ENCODE measurements at regions not wholly inside any gene's neighbourhood (a gene's known extent, or its start where the extent isn't known, plus 50 kb on each side); places are given as distances from the start of the nearest gene placed in this dataset.

DNA sequence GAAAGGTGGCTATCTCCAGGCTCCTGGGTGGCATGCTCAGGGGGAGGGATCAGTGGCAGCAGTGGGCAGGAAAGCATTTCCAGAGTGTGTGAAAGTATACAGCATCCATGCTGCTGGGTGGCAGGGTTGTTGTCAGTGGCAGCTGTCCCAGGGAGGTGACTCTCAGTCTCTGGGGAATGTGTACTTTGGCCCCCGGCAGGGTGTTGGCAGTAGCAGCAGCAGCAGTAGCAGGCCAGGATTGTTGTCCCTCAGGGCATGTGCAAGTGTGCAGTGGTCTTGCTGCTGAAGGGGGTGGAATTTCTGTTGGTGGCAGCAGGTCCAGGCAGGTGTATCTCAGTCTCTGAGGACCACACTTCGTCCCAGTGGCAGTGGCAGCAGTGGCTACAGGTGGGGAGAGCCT is 71.7 kb upstream of the GUCA2B start:
- peaks cover 0 to 5% (median 0%) of the 10 kb centered on the region in 5 donors for H3K4me1 ChIP-seq (ENCODE audit: control insufficient read depth in 5 of 5, insufficient read depth in 5 of 5, low read length in 5 of 5)
- H3K4me3 ChIP-seq, result no peak overlapping the region
- no peak overlapping the region for H3K9ac ChIP-seq (ENCODE audit: insufficient read depth in 1 of 2, low read length in 2 of 2)
- ATAC-seq (ENCODE audit: insufficient read depth, low FRiP score) (no peak), DNase-seq (no peak)
- TF ChIP-seq, protein P1, sequence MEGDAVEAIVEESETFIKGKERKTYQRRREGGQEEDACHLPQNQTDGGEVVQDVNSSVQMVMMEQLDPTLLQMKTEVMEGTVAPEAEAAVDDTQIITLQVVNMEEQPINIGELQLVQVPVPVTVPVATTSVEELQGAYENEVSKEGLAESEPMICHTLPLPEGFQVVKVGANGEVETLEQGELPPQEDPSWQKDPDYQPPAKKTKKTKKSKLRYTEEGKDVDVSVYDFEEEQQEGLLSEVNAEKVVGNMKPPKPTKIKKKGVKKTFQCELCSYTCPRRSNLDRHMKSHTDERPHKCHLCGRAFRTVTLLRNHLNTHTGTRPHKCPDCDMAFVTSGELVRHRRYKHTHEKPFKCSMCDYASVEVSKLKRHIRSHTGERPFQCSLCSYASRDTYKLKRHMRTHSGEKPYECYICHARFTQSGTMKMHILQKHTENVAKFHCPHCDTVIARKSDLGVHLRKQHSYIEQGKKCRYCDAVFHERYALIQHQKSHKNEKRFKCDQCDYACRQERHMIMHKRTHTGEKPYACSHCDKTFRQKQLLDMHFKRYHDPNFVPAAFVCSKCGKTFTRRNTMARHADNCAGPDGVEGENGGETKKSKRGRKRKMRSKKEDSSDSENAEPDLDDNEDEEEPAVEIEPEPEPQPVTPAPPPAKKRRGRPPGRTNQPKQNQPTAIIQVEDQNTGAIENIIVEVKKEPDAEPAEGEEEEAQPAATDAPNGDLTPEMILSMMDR (IDR thresholded peaks at IDR 0.05; ENCODE audit: control extremely low read depth, extremely low read depth), result no peak
- no peaks in the 10 kb centered on the region for H3K9me3 ChIP-seq (ENCODE audit: control insufficient read depth in 4 of 4, insufficient read depth in 3 of 4, low read length in 3 of 4)
- H3K27me3 ChIP-seq (ENCODE audit: control insufficient read depth in 3 of 3, insufficient read depth in 3 of 3, low read length in 2 of 3), result no peaks in the 10 kb centered on the region
- WGBS, 2 donors, result 74 to 76% methylated on average over 2 of the region's 2 CpGs
- no peak overlapping the region for H3K27ac ChIP-seq (ENCODE audit: low read depth in 1 of 2, low read length in 1 of 2)
- no peaks in the 10 kb centered on the region for H3K36me3 ChIP-seq (ENCODE audit: control insufficient read depth in 4 of 4, insufficient read depth in 4 of 4, low read length in 4 of 4)

DNA sequence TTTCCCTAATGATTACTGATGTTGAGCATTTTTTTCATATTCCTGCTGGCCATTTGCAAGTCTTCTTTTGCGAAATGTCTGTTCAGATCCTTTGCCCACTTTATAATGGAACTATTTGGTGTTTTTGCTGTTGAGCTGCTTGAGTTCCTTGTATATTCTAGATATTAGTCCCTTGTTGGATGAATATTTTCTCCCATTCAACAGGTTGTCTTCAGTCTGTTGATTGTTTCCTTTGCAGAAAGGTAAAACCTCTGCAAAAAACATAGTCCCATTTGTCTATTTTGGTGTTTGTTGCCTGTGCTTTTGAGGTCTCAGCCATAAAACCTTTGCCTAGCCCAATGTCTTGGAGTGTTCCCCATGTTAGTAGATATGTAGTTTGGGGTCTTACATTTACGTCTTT is 78.0 kb upstream of the GUCA2B start:
- no peak for ATAC-seq (ENCODE audit: insufficient read depth, low FRiP score)
- no peak for DNase-seq
- H3K27ac ChIP-seq (ENCODE audit: low read depth in 1 of 2, low read length in 1 of 2), result no peak overlapping the region
- WGBS, 2 donors, result 94 to 96% methylated on average over 2 of the region's 2 CpGs
- no peak overlapping the region for H3K4me3 ChIP-seq
- no peaks in the 10 kb centered on the region for H3K4me1 ChIP-seq (ENCODE audit: control insufficient read depth in 5 of 5, insufficient read depth in 5 of 5, low read length in 5 of 5)
- no peaks in the 10 kb centered on the region for H3K9me3 ChIP-seq (ENCODE audit: control insufficient read depth in 4 of 4, insufficient read depth in 3 of 4, low read length in 3 of 4)
- H3K36me3 ChIP-seq (ENCODE audit: control insufficient read depth in 4 of 4, insufficient read depth in 4 of 4, low read length in 4 of 4), result no peaks in the 10 kb centered on the region
- TF ChIP-seq, protein P1 (IDR thresholded peaks at IDR 0.05; ENCODE audit: control extremely low read depth, extremely low read depth), result no peak
- H3K9ac ChIP-seq (ENCODE audit: insufficient read depth in 1 of 2, low read length in 2 of 2), result no peak overlapping the region
- peaks cover 0 to 13% (median 0%) of the 10 kb centered on the region in 3 donors for H3K27me3 ChIP-seq (ENCODE audit: control insufficient read depth in 3 of 3, insufficient read depth in 3 of 3, low read length in 2 of 3)

DNA sequence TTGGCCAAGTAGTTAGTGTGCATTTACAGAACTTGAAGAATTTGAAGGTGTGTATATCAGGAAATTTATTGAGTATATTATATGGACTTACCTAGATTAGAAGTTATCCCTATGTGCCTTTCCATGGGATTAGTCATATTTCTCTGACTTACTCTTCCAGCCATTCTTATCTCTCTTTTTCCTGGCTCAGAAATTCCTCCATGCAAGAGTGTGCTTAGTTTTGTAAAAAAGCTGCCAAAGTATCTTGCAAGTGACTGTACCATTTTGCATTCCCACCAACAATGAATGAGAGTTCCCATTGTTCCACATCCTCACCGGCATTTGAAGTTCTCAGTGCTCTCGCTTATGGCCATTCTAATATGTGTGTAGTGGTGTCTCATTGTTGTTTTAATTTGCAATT is 82.2 kb upstream of the GUCA2B start:
- DNase-seq (no peak), ATAC-seq (ENCODE audit: insufficient read depth, low FRiP score) (no peak)
- Histone ChIP-seq H3K9ac (ENCODE audit: insufficient read depth in 1 of 2, low read length in 2 of 2) (no peak overlapping the region), H3K27me3 (ENCODE audit: control insufficient read depth in 3 of 3, insufficient read depth in 3 of 3, low read length in 2 of 3) (peaks cover 0 to 17% (median 0%) of the 10 kb centered on the region in 3 donors), H3K4me3 (no peak overlapping the region), H3K27ac (ENCODE audit: low read depth in 1 of 2, low read length in 1 of 2) (no peak overlapping the region), H3K36me3 (ENCODE audit: control insufficient read depth in 4 of 4, insufficient read depth in 4 of 4, low read length in 4 of 4) (no peaks in the 10 kb centered on the region), H3K4me1 (ENCODE audit: control insufficient read depth in 5 of 5, insufficient read depth in 5 of 5, low read length in 5 of 5) (no peaks in the 10 kb centered on the region), H3K9me3 (ENCODE audit: control insufficient read depth in 4 of 4, insufficient read depth in 3 of 4, low read length in 3 of 4) (no peaks in the 10 kb centered on the region)
- WGBS, 2 donors, result 95 to 97% methylated on average over 2 of the region's 2 CpGs
- TF ChIP-seq, protein P1 (IDR thresholded peaks at IDR 0.05; ENCODE audit: control extremely low read depth, extremely low read depth), result no peak

DNA sequence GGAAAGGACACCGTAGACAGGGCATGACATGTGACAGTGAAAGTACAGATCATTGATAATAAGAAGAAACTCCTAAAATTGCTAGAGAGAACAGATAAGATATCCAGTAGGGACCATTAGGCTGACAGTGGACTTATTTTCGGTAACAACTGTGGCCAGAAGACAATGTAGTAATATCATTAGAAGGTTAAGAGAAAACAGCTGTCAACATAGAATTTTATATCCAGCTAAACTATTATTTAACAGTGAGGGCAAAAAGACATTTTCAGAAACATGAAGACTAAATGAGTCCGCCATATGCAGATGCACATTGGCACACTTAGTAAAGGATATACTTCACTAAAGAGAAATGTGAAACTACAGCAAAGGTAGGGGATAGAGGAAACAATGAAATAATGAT is 95.4 kb upstream of the GUCA2B start:
- DNase-seq (no peak), ATAC-seq (ENCODE audit: insufficient read depth, low FRiP score) (no peak)
- TF ChIP-seq, protein P1 (IDR thresholded peaks at IDR 0.05; ENCODE audit: control extremely low read depth, extremely low read depth), result no peak
- Histone ChIP-seq H3K4me1 (ENCODE audit: control insufficient read depth in 5 of 5, insufficient read depth in 5 of 5, low read length in 5 of 5) (no peaks in the 10 kb centered on the region), H3K36me3 (ENCODE audit: control insufficient read depth in 4 of 4, insufficient read depth in 4 of 4, low read length in 4 of 4) (no peaks in the 10 kb centered on the region), H3K27ac (ENCODE audit: low read depth in 1 of 2, low read length in 1 of 2) (no peak overlapping the region), H3K4me3 (no peak overlapping the region), H3K9ac (ENCODE audit: insufficient read depth in 1 of 2, low read length in 2 of 2) (no peak overlapping the region), H3K27me3 (ENCODE audit: control insufficient read depth in 3 of 3, insufficient read depth in 3 of 3, low read length in 2 of 3) (no peaks in the 10 kb centered on the region), H3K9me3 (ENCODE audit: control insufficient read depth in 4 of 4, insufficient read depth in 3 of 4, low read length in 3 of 4) (peaks cover 0 to 5% (median 2%) of the 10 kb centered on the region in 4 donors)
- 94 to 98% methylated on average over 3 of the region's 3 CpGs for WGBS, 2 donors
